ENCODE measurements at regions not wholly inside any gene's neighbourhood (a gene's known extent, or its start where the extent isn't known, plus 50 kb on each side); places are given as distances from the start of the nearest gene placed in this dataset.

DNA sequence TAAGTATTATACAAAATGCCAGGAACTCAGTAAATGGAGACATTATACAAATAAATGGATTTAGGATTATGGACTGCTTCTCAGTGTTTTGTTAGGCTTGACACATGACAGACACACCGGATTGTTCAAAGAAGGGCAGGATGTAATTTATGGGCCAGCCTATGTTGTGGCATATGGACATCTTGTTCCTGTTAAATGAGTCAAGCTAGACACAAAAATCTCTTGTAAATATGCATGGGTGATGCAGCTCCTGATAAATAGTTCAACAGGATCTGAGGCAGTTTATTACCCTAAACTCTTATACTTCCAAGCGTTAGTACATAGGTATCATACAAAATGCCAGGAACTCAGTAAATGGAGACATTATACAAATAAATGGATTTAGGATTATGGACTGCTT, 502.3 kb downstream of the TBC1D4 start:
- H3K4me1 Mint-ChIP-seq (ENCODE audit: low read depth): no peaks in the 10 kb centered on the region
- POLR2A ChIA-PET: no interaction called here
- intact Hi-C loops (cut with DNase I, micrococcal nuclease): no loop called here

DNA sequence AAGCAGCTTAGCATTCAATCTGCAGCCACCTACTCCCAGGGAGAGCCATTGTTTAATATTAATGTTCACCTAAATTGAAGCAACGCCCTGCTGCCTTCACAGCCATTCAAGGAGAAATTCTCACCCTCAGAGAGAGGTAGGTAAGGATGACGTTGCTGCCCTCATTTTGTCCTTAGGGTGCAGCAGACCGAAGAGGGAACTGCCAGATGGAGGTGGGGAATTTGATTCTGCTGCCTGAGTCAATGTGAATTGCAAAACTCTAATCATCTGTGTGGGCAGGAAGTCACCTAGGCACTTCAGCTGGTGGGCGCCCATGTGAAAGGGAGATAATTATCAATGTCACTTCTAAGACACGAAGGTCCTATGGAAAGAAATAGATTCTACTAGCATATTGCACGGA, 503.4 kb downstream of the TBC1D4 start:
- no peak overlapping the region for H3K4me3 ChIP-seq (ENCODE audit: low read length)
- H3K4me1 ChIP-seq (ENCODE audit: insufficient read depth, low read length): no peaks in the 10 kb centered on the region
- H3K27me3 Mint-ChIP-seq: peaks cover 22% of the 10 kb centered on the region
- no peak for DNase-seq
- ChIA-PET POLR2A (no interaction called here), CTCF (no interaction called here)
- no peak for ATAC-seq (ENCODE audit: poor library complexity)
- H3K36me3 ChIP-seq (ENCODE audit: insufficient read depth, low read length): no peaks in the 10 kb centered on the region
- H3K27ac ChIP-seq (ENCODE audit: low read depth in 1 of 2, low read length in 2 of 2): no peak overlapping the region
- no peak overlapping the region for H3K4me3 Mint-ChIP-seq
- H3K27me3 ChIP-seq (ENCODE audit: control insufficient read depth in 1 of 2, insufficient read depth in 2 of 2, low read length in 2 of 2): peaks cover 0 to 5% of the 10 kb centered on the region in 2 experiments
- no peaks in the 10 kb centered on the region for H3K4me1 Mint-ChIP-seq (ENCODE audit: low read depth)
- no peak overlapping the region for H3K27ac Mint-ChIP-seq
- TF ChIP-seq, protein P1, sequence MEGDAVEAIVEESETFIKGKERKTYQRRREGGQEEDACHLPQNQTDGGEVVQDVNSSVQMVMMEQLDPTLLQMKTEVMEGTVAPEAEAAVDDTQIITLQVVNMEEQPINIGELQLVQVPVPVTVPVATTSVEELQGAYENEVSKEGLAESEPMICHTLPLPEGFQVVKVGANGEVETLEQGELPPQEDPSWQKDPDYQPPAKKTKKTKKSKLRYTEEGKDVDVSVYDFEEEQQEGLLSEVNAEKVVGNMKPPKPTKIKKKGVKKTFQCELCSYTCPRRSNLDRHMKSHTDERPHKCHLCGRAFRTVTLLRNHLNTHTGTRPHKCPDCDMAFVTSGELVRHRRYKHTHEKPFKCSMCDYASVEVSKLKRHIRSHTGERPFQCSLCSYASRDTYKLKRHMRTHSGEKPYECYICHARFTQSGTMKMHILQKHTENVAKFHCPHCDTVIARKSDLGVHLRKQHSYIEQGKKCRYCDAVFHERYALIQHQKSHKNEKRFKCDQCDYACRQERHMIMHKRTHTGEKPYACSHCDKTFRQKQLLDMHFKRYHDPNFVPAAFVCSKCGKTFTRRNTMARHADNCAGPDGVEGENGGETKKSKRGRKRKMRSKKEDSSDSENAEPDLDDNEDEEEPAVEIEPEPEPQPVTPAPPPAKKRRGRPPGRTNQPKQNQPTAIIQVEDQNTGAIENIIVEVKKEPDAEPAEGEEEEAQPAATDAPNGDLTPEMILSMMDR (IDR thresholded peaks at IDR 0.05): no peak
- intact Hi-C loops (cut with DNase I, micrococcal nuclease): no loop called here
- H3K9me3 Mint-ChIP-seq: peaks cover 2% of the 10 kb centered on the region
- peaks cover 0 to 5% of the 10 kb centered on the region in 2 experiments for H3K9me3 ChIP-seq (ENCODE audit: control insufficient read depth in 1 of 2, insufficient read depth in 1 of 2, low read length in 2 of 2)
- no peaks in the 10 kb centered on the region for H3K36me3 Mint-ChIP-seq (ENCODE audit: low read depth)

More for the DNA sequence above, 502.3 kb downstream of the TBC1D4 start:
- H3K27ac ChIP-seq (ENCODE audit: low read depth in 1 of 2, low read length in 2 of 2): no peak overlapping the region
- no peak for DNase-seq
- Mint-ChIP-seq H3K27me3 (peaks cover 26% of the 10 kb centered on the region), H3K4me3 (no peak overlapping the region), H3K27ac (no peak overlapping the region), H3K36me3 (ENCODE audit: low read depth) (no peaks in the 10 kb centered on the region), H3K9me3 (peaks cover 2% of the 10 kb centered on the region)
- H3K4me3 ChIP-seq (ENCODE audit: low read length): no peak overlapping the region
- H3K27me3 ChIP-seq (ENCODE audit: control insufficient read depth in 1 of 2, insufficient read depth in 2 of 2, low read length in 2 of 2): peaks cover 0 to 5% of the 10 kb centered on the region in 2 experiments
- no peaks in the 10 kb centered on the region for H3K4me1 ChIP-seq (ENCODE audit: insufficient read depth, low read length)
- peaks cover 0 to 5% of the 10 kb centered on the region in 2 experiments for H3K9me3 ChIP-seq (ENCODE audit: control insufficient read depth in 1 of 2, insufficient read depth in 1 of 2, low read length in 2 of 2)
- TF ChIP-seq, protein P1 (IDR thresholded peaks at IDR 0.05): no peak
- no peak for ATAC-seq (ENCODE audit: poor library complexity)
- CTCF ChIA-PET: no interaction called here
- no peaks in the 10 kb centered on the region for H3K36me3 ChIP-seq (ENCODE audit: insufficient read depth, low read length)

DNA sequence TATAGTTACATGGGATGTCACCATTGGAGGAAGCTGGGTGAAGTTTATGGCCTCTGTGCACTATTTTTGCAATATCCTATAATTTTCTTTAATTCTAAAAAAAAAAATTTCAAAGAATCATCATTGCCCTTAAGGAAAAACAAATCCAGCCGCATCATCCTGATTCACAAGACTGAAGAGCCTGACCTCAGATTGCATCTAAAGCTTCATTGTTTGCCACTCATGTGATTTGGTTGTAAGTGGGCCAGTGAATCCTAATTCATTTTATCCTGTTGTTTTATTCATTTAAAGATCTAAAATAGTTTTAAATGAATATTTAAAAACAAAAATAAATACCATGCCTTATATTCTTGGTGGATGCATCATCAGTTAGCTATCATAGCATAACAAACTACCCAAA, 504.5 kb downstream of the TBC1D4 start:
- Histone ChIP-seq H3K36me3 (ENCODE audit: insufficient read depth, low read length) (no peaks in the 10 kb centered on the region), H3K27me3 (ENCODE audit: control insufficient read depth in 1 of 2, insufficient read depth in 2 of 2, low read length in 2 of 2) (peaks cover 0 to 5% of the 10 kb centered on the region in 2 experiments), H3K27ac (ENCODE audit: low read depth in 1 of 2, low read length in 2 of 2) (no peak overlapping the region), H3K4me3 (ENCODE audit: low read length) (no peak overlapping the region), H3K9me3 (ENCODE audit: control insufficient read depth in 1 of 2, insufficient read depth in 1 of 2, low read length in 2 of 2) (peaks cover 0 to 5% of the 10 kb centered on the region in 2 experiments), H3K4me1 (ENCODE audit: insufficient read depth, low read length) (no peaks in the 10 kb centered on the region)
- ChIA-PET CTCF (no interaction called here), POLR2A (no interaction called here)
- TF ChIP-seq, protein P1 (IDR thresholded peaks at IDR 0.05): no peak
- Mint-ChIP-seq H3K9me3 (peaks cover 2% of the 10 kb centered on the region), H3K4me3 (no peak overlapping the region), H3K4me1 (ENCODE audit: low read depth) (no peaks in the 10 kb centered on the region), H3K27ac (no peak overlapping the region), H3K27me3 (peaks cover 22% of the 10 kb centered on the region), H3K36me3 (ENCODE audit: low read depth) (no peaks in the 10 kb centered on the region)
- intact Hi-C loops (cut with DNase I, micrococcal nuclease): no loop called here
- DNase-seq: no peak
- ATAC-seq (ENCODE audit: poor library complexity): no peak
